IPS-11a (cell line): ENCODE measurements at regions not wholly inside any gene's neighbourhood (a gene's known extent, or its start where the extent isn't known, plus 50 kb on each side); places are given as distances from the start of the nearest gene placed in this dataset.

Experiments
- H3K4me3 ChIP-seq: one replicate; pipeline ENCODE4 v1.5.1; 2013; ENCODE audit warnings: low read depth, low read length, control low read depth

- no peak overlapping the region for H3K4me3 ChIP-seq
Measured at GRCh38 chr13:44019651-44020050, 139.9 kb downstream of the LACC1 start.

GRCh38 chr13:44021422-44021821, 141.7 kb downstream of the LACC1 start:
- no peak overlapping the region for H3K4me3 ChIP-seq

- no peak overlapping the region for H3K4me3 ChIP-seq
Measured at GRCh38 chr13:44022196-44022595, 142.5 kb downstream of the LACC1 start.

GRCh38 chr13:44024167-44024845, 144.6 kb downstream of the LACC1 start:
- no peak overlapping the region for H3K4me3 ChIP-seq

- no peak overlapping the region for H3K4me3 ChIP-seq
Measured at GRCh38 chr13:44024846-44025195, 145.1 kb downstream of the LACC1 start.

GRCh38 chr13:44026194-44026593, 146.5 kb downstream of the LACC1 start:
- no peak overlapping the region for H3K4me3 ChIP-seq

- H3K4me3 ChIP-seq = no peak overlapping the region
Measured at GRCh38 chr13:44028734-44029133, 149.0 kb downstream of the LACC1 start.

GRCh38 chr13:44030615-44031014, 150.9 kb downstream of the LACC1 start:
- H3K4me3 ChIP-seq = no peak overlapping the region

GRCh38 chr13:44031555-44031954, 151.9 kb downstream of the LACC1 start:
- H3K4me3 ChIP-seq = no peak overlapping the region

- no peak overlapping the region for H3K4me3 ChIP-seq
Measured at GRCh38 chr13:44032802-44033201, 153.1 kb downstream of the LACC1 start.

- no peak overlapping the region for H3K4me3 ChIP-seq
Measured at GRCh38 chr13:44035400-44035799, 155.7 kb downstream of the LACC1 start.

GRCh38 chr13:44040070-44040817, 160.5 kb downstream of the LACC1 start:
- no peak overlapping the region for H3K4me3 ChIP-seq

GRCh38 chr13:44040818-44041100, 161.1 kb downstream of the LACC1 start:
- no peak overlapping the region for H3K4me3 ChIP-seq

GRCh38 chr13:44044547-44045179, 165.0 kb downstream of the LACC1 start:
- H3K4me3 ChIP-seq = no peak overlapping the region

GRCh38 chr13:44045180-44045562, 165.5 kb downstream of the LACC1 start:
- no peak overlapping the region for H3K4me3 ChIP-seq

GRCh38 chr13:44046428-44046827, 166.7 kb downstream of the LACC1 start:
- H3K4me3 ChIP-seq = no peak overlapping the region

- no peak overlapping the region for H3K4me3 ChIP-seq
Measured at GRCh38 chr13:44048326-44048725, 168.6 kb downstream of the LACC1 start.

- H3K4me3 ChIP-seq = no peak overlapping the region
Measured at GRCh38 chr13:44049081-44049945, 169.6 kb downstream of the LACC1 start.

- H3K4me3 ChIP-seq = no peak overlapping the region
Measured at GRCh38 chr13:44050450-44051063, 170.9 kb downstream of the LACC1 start.

GRCh38 chr13:44051405-44051804, 171.7 kb downstream of the LACC1 start:
- no peak overlapping the region for H3K4me3 ChIP-seq
